HL-60 (cell line): ENCODE measurements at regions not wholly inside any gene's neighbourhood (a gene's known extent, or its start where the extent isn't known, plus 50 kb on each side); places are given as distances from the start of the nearest gene placed in this dataset.
"Not testable (repeated sequence)": the region's sequence is repeated elsewhere in the genome, so short reads cannot be mapped to it uniquely, and the experiment has no call there.

Experiments
- DNase-seq, 2 experiments: peaks; one replicate each; pipeline ENCODE4 v3.0.0-alpha.2; 2010 to 2020; ENCODE audit warnings: low read depth in 1 of 2, low spot score in 1 of 2
- H3K27ac ChIP-seq: fragments of 250-450 bp; sonication (Bioruptor Pico); replicated peaks from 2 replicates; pipeline ENCODE4 v1.5.1; 2020; ENCODE audit warnings: mild to moderate bottlenecking, moderate library complexity
- H3K27me3 ChIP-seq: fragments of 250-450 bp; sonication (Bioruptor Pico); 2 replicates; pipeline ENCODE4 v1.5.1; 2021; ENCODE audit warnings: mild to moderate bottlenecking, moderate library complexity; ENCODE audit not compliant: insufficient read depth, poor library complexity, severe bottlenecking
- H3K4me3 ChIP-seq: replicated peaks from 2 replicates; pipeline ENCODE4 v1.5.1; 2011; ENCODE audit warnings: mild to moderate bottlenecking, control low read depth, low read length; ENCODE audit not compliant: insufficient read depth
- CTCF ChIP-seq: IDR thresholded peaks from one replicate; pipeline ENCODE4 v1.5.1; 2011; ENCODE audit warnings: low read length, control low read depth, inconsistent platforms; ENCODE audit not compliant: insufficient read depth
- GABPA ChIP-seq: IDR thresholded peaks from 2 replicates; pipeline ENCODE4 v1.6.1; 2012; ENCODE audit warnings: low read depth
- POLR2AphosphoS5 ChIP-seq: IDR thresholded peaks from 2 replicates; pipeline ENCODE4 v1.6.1; 2012; ENCODE audit warnings: low read depth
- SPI1 ChIP-seq: IDR thresholded peaks from 2 replicates; pipeline ENCODE4 v1.6.1; 2012; ENCODE audit warnings: low read depth, mild to moderate bottlenecking, borderline replicate concordance
- TF ChIP-seq, protein P1 (sequence below): IDR thresholded peaks from 2 replicates; pipeline ENCODE4 v1.6.1; 2012; ENCODE audit warnings: low read depth; ENCODE audit not compliant: insufficient replicate concordance

DNA sequence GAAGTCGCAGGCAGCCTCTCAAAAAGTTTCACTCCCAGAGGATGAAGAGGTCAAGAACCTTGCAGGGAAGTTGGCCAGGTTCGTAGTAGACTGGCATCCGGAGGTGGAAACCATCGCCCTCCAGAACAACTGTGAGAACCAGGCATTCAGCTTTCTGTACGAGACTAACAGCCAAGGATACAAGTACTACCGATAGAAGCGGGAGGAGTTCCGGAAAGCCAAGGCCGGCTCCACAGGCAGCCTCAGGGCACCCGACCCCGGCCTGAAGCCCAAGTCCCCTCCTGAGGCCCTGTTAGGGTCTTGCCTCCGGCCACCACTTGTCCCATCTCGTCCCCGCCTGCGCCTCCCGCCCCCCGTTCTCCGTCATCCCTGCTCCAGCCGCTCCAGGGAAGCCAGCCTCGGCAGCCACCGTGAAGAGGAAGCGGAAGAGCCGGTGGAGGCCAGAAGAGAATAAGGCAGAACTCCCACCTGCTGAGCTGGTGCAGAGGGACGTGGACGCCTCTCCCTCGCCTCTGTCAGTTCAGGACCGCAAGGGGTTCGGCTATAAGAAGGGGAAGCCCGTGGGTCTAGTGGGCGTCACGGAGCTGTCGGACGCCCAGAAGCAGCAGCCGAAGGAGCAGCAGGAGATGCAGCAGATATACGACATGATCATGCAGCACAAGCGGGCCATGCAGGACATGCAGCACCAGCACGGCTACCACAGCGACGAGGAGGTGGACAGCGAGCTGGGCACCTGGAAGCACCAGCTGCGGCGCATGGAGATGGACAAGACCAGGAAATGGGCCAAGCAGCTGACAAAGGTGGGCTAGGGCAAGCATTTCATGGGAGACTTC, 366.8 kb upstream of the ATXN7L3B start:
- H3K27me3 ChIP-seq, result no peaks in the 10 kb centered on the region
- no peak for DNase-seq
- H3K27ac ChIP-seq, result no peak overlapping the region
- no peak overlapping the region for H3K4me3 ChIP-seq
- TF ChIP-seq, protein P1, sequence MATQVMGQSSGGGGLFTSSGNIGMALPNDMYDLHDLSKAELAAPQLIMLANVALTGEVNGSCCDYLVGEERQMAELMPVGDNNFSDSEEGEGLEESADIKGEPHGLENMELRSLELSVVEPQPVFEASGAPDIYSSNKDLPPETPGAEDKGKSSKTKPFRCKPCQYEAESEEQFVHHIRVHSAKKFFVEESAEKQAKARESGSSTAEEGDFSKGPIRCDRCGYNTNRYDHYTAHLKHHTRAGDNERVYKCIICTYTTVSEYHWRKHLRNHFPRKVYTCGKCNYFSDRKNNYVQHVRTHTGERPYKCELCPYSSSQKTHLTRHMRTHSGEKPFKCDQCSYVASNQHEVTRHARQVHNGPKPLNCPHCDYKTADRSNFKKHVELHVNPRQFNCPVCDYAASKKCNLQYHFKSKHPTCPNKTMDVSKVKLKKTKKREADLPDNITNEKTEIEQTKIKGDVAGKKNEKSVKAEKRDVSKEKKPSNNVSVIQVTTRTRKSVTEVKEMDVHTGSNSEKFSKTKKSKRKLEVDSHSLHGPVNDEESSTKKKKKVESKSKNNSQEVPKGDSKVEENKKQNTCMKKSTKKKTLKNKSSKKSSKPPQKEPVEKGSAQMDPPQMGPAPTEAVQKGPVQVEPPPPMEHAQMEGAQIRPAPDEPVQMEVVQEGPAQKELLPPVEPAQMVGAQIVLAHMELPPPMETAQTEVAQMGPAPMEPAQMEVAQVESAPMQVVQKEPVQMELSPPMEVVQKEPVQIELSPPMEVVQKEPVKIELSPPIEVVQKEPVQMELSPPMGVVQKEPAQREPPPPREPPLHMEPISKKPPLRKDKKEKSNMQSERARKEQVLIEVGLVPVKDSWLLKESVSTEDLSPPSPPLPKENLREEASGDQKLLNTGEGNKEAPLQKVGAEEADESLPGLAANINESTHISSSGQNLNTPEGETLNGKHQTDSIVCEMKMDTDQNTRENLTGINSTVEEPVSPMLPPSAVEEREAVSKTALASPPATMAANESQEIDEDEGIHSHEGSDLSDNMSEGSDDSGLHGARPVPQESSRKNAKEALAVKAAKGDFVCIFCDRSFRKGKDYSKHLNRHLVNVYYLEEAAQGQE, result no peak
- TF ChIP-seq POLR2AphosphoS5 (no peak), GABPA (no peak), CTCF (no peak), SPI1 (no peak)

- Histone ChIP-seq H3K27me3 (no peaks in the 10 kb centered on the region), H3K27ac (no peak overlapping the region), H3K4me3 (no peak overlapping the region)
- TF ChIP-seq SPI1, result no peak
- TF ChIP-seq, protein P1, result no peak
- no peak for TF ChIP-seq CTCF
- TF ChIP-seq POLR2AphosphoS5, result no peak
- no peak for TF ChIP-seq GABPA
- no peak for DNase-seq
Measured at GRCh38 chr12:74171478-74171909, 366.1 kb upstream of the ATXN7L3B start.

GRCh38 chr12:74174961-74175360, 362.7 kb upstream of the ATXN7L3B start:
- H3K27me3 ChIP-seq, DNase-seq, H3K27ac ChIP-seq, H3K4me3 ChIP-seq: not testable (repeated sequence)

DNA sequence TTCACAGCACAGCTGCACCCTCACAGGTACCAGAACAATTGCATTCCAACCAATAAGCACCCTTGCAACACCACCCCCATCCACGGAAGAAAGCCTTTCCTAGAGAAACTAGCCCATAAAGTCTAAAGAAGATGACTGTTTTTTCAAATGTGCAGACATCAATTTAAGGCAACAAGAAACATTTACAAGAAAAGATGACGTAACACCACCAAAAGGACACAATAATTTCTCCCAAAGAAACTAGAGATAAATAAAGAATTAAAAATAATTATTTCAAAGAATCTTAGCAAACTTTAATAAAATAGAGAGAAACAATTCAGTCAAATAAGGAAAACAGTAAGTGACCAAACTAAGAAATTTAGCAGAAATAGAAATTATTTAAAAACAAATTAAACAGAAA, 352.3 kb upstream of the ATXN7L3B start:
- TF ChIP-seq POLR2AphosphoS5, result no peak
- TF ChIP-seq, protein P1, result no peak
- no peak for TF ChIP-seq SPI1
- no peak for TF ChIP-seq GABPA
- TF ChIP-seq CTCF, result no peak
- Histone ChIP-seq H3K27ac (no peak overlapping the region), H3K27me3 (no peaks in the 10 kb centered on the region), H3K4me3 (no peak overlapping the region)
- DNase-seq, result no peak
